Heart left ventricle (tissue), 13 donors: ENCODE measurements at regions not wholly inside any gene's neighbourhood (a gene's known extent, or its start where the extent isn't known, plus 50 kb on each side); places are given as distances from the start of the nearest gene placed in this dataset.

ENCODE experiments used
- CTCF ChIP-seq, 12 donors: fragments of 200-600 bp; sonication (generic) in 4 of 12; IDR thresholded peaks; one replicate each; pipeline versions ENCODE4 v1.5.0 to v1.8.0; 2018 to 2022; ENCODE audit warnings: antibody characterized with exemption in 12 of 12, mild to moderate bottlenecking in 5 of 12
- POLR2A ChIP-seq, 2 donors: fragments of 450-650 bp; IDR thresholded peaks; one replicate each; pipeline ENCODE4 v1.6.1; 2017; ENCODE audit warnings: antibody characterized with exemption in 2 of 2, mild to moderate bottlenecking in 2 of 2, moderate library complexity in 2 of 2
- donor health status: ischemic (EF 13 %, LVEDD 7.1; RV severe dilation, severe dysfunction).
- donor health status: DM: no; HTN: yes; CAD: no.
- donor health status: DM: no; HTN: no; CAD: no.
- donor health status: ischemic (EF 25% LVEDD 6.9; RV normal size, moderate dysfunction).
- donor health status: ischemic (EF 25% LVEDD 5.7; RV mildly dilated, moderate dysfunction).
- donor health status: ischemic (EF 35%, LVEDD 5.7; RV mildly dilated, moderate dysfunction).
- donor health status: nonischemic (EF 11% LVEDD 7.7; RV severe dilation, severe dysfunction).
- donor health status: DM: yes; HTN: yes; CAD: no.
- donor health status: PGD.
- donor health status: ischemic (EF 29% LVEDD 5.4; RV normal size, mild dysfunction).
- donor health status: nonischemic (EF 23%, LVEDD 6.1; RV moderate dilation, normal function).

DNA sequence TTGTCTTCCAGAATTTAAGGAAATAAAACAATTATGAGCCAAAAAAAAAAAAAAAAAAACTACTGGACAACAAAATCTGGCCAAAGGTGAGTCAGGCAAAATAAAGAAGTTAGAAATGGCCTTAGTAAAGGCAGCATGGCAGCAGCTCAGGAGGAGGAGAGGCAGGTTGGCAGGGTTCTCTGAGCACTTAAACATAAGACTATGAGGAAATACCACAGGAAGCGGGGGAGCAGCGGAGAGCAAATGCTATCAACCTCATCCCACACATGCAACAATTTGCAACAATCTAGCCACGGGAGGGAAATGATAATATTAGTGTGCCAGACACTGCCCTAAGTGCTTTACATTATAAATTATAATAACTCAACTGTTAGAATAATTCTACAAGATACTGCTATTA lies 247.3 kb upstream of the NSMCE3 start:
- TF ChIP-seq POLR2A (IDR thresholded peaks at IDR 0.05) (no peak), CTCF (IDR thresholded peaks at IDR 0.05) (no peak)
